Prostate gland (tissue), 2 donors: ENCODE measurements at regions not wholly inside any gene's neighbourhood (a gene's known extent, or its start where the extent isn't known, plus 50 kb on each side); places are given as distances from the start of the nearest gene placed in this dataset.

Experiments used
- CTCF ChIP-seq, 4 experiments: fragments of 200-600 bp in 2 of 4; fragments of 450-650 bp in 2 of 4; sonication (generic) in 2 of 4; IDR thresholded peaks; 1 replicate in 3 of 4; 2 replicates in 1 of 4; pipeline ENCODE4 v1.5.1; 2016 to 2019; ENCODE audit warnings: antibody characterized with exemption in 4 of 4, mild to moderate bottlenecking in 2 of 4, moderate library complexity in 2 of 4
- POLR2A ChIP-seq: fragments of 450-650 bp; IDR thresholded peaks from one replicate; pipeline ENCODE4 v1.6.1; 2016; ENCODE audit warnings: antibody characterized with exemption, mild to moderate bottlenecking
- POLR2AphosphoS5 ChIP-seq: sonication (generic); formaldehyde crosslinking; IDR thresholded peaks from one replicate; pipeline ENCODE4 v1.6.1; 2017; ENCODE audit warnings: antibody characterized with exemption

- TF ChIP-seq POLR2A (no peak), CTCF (IDR thresholded peaks at IDR 0.05) (no peak), POLR2AphosphoS5 (no peak)
Observed at GRCh38 chr1:103326595-103326994, 198.9 kb upstream of the RNPC3 start.
